OCI-M2 (cell line): ENCODE measurements at regions not wholly inside any gene's neighbourhood (a gene's known extent, or its start where the extent isn't known, plus 50 kb on each side); places are given as distances from the start of the nearest gene placed in this dataset.

Experiments used
- DNase-seq: peaks from one replicate; lab custom pipeline; 2025; ENCODE audit not compliant: unreplicated experiment; lab: John Stamatoyannopoulos, UW

GRCh38 chr2:13005761-13006335 lies 289.1 kb downstream of the TRIB2 start:
- DNase-seq, result no peak

- DNase-seq, result no peak
Measured at GRCh38 chr2:13006426-13006825, 289.7 kb downstream of the TRIB2 start.

GRCh38 chr2:13006829-13007717 lies 290.3 kb downstream of the TRIB2 start:
- peak; percentile 15 for DNase-seq

GRCh38 chr2:13009027-13009642 lies 292.4 kb downstream of the TRIB2 start:
- no peak for DNase-seq

GRCh38 chr2:13010283-13010682 lies 293.5 kb downstream of the TRIB2 start:
- no peak for DNase-seq

- no peak for DNase-seq
Measured at GRCh38 chr2:13014783-13015182, 298.0 kb downstream of the TRIB2 start.

- no peak for DNase-seq
Measured at GRCh38 chr2:13015532-13016320, 299.0 kb downstream of the TRIB2 start.

- DNase-seq, result no peak
Measured at GRCh38 chr2:13018490-13018889, 301.8 kb downstream of the TRIB2 start.

GRCh38 chr2:13019781-13020180 lies 303.0 kb downstream of the TRIB2 start:
- DNase-seq, result no peak

GRCh38 chr2:13020469-13020868 lies 303.7 kb downstream of the TRIB2 start:
- no peak for DNase-seq

- no peak for DNase-seq
Measured at GRCh38 chr2:13021470-13021957, 304.8 kb downstream of the TRIB2 start.

GRCh38 chr2:13030606-13031005 lies 313.9 kb downstream of the TRIB2 start:
- no peak for DNase-seq

GRCh38 chr2:13034861-13035260 lies 318.1 kb downstream of the TRIB2 start:
- DNase-seq, result no peak

- DNase-seq, result no peak
Measured at GRCh38 chr2:13035866-13036265, 319.1 kb downstream of the TRIB2 start.

GRCh38 chr2:13040043-13040442 lies 323.3 kb downstream of the TRIB2 start:
- no peak for DNase-seq

- DNase-seq, result no peak
Measured at GRCh38 chr2:13046557-13047165, 329.9 kb downstream of the TRIB2 start.

GRCh38 chr2:13050764-13051163 lies 334.0 kb downstream of the TRIB2 start:
- DNase-seq, result no peak

- DNase-seq, result no peak
Measured at GRCh38 chr2:13052547-13052946, 335.8 kb downstream of the TRIB2 start.

- DNase-seq, result no peak
Measured at GRCh38 chr2:13056259-13056843, 339.6 kb downstream of the TRIB2 start.

- no peak for DNase-seq
Measured at GRCh38 chr2:13057671-13058070, 340.9 kb downstream of the TRIB2 start.
